ENCODE measurements at regions not wholly inside any gene's neighbourhood (a gene's known extent, or its start where the extent isn't known, plus 50 kb on each side); places are given as distances from the start of the nearest gene placed in this dataset.

GRCh38 chr2:104050656-104051242 is 803.2 kb upstream of the POU3F3 start:
- TF ChIP-seq REST (IDR thresholded peaks at IDR 0.05; ENCODE audit: borderline replicate concordance) (no peak), CTCF (IDR thresholded peaks at IDR 0.05; ENCODE audit: poor library complexity, severe bottlenecking) (no peak), POLR2AphosphoS5 (IDR thresholded peaks at IDR 0.05) (no peak), SMC3 (conservative IDR thresholded peaks at IDR 0.05; ENCODE audit: poor library complexity) (no peak), TAF1 (IDR thresholded peaks at IDR 0.05; ENCODE audit: low read depth) (no peak), MXI1 (conservative IDR thresholded peaks at IDR 0.05; ENCODE audit: poor library complexity, severe bottlenecking) (no peak), RAD21 (conservative IDR thresholded peaks at IDR 0.05) (no peak), EP300 (conservative IDR thresholded peaks at IDR 0.05; ENCODE audit: poor library complexity, severe bottlenecking) (no peak), EZH2 (IDR thresholded peaks at IDR 0.05; ENCODE audit: borderline replicate concordance, insufficient read depth, low read length, poor library complexity, severe bottlenecking) (no peak)
- Histone ChIP-seq H3K27me3 (ENCODE audit: insufficient read depth, low read depth, low read length) (no peaks in the 10 kb centered on the region), H3K36me3 (ENCODE audit: insufficient read depth, low read length) (no peaks in the 10 kb centered on the region), H3K9ac (ENCODE audit: low read length) (no peak overlapping the region), H3K4me2 (ENCODE audit: low read length) (no peak overlapping the region), H3K79me2 (replicated peaks; ENCODE audit: insufficient read depth, low read length) (peaks cover 1% of the 10 kb centered on the region), H3K9me2 (ENCODE audit: insufficient read depth, low read length) (no peaks in the 10 kb centered on the region), H4K20me1 (ENCODE audit: insufficient read depth) (no peaks in the 10 kb centered on the region), H3K27ac (ENCODE audit: low read length) (no peak overlapping the region), H3K9me3 (ENCODE audit: low read length) (no peaks in the 10 kb centered on the region), H3K4me3 (ENCODE audit: low read length) (no peak overlapping the region), H2AFZ (ENCODE audit: low read depth, low read length) (no peak overlapping the region), H3F3A (ENCODE audit: insufficient read depth, low read length, poor library complexity, severe bottlenecking) (peaks cover 5% of the 10 kb centered on the region)

GRCh38 chr2:104051766-104052165 is 802.1 kb upstream of the POU3F3 start:
- Histone ChIP-seq H3K9me3 (ENCODE audit: low read length) (no peaks in the 10 kb centered on the region), H3K9me2 (ENCODE audit: insufficient read depth, low read length) (no peaks in the 10 kb centered on the region), H3K27me3 (ENCODE audit: insufficient read depth, low read depth, low read length) (no peaks in the 10 kb centered on the region), H3K4me2 (ENCODE audit: low read length) (no peak overlapping the region), H3K9ac (ENCODE audit: low read length) (no peak overlapping the region), H3F3A (ENCODE audit: insufficient read depth, low read length, poor library complexity, severe bottlenecking) (peaks cover 5% of the 10 kb centered on the region), H3K79me2 (replicated peaks; ENCODE audit: insufficient read depth, low read length) (peaks cover 3% of the 10 kb centered on the region), H3K36me3 (ENCODE audit: insufficient read depth, low read length) (no peaks in the 10 kb centered on the region), H3K27ac (ENCODE audit: low read length) (no peak overlapping the region), H3K4me3 (ENCODE audit: low read length) (no peak overlapping the region), H4K20me1 (ENCODE audit: insufficient read depth) (no peaks in the 10 kb centered on the region), H2AFZ (ENCODE audit: low read depth, low read length) (no peak overlapping the region)
- TF ChIP-seq RAD21 (conservative IDR thresholded peaks at IDR 0.05) (no peak), REST (IDR thresholded peaks at IDR 0.05; ENCODE audit: borderline replicate concordance) (no peak), TAF1 (IDR thresholded peaks at IDR 0.05; ENCODE audit: low read depth) (no peak), EZH2 (IDR thresholded peaks at IDR 0.05; ENCODE audit: borderline replicate concordance, insufficient read depth, low read length, poor library complexity, severe bottlenecking) (no peak)
